HS-27A (cell line): ENCODE measurements at regions not wholly inside any gene's neighbourhood (a gene's known extent, or its start where the extent isn't known, plus 50 kb on each side); places are given as distances from the start of the nearest gene placed in this dataset.
"Not testable (repeated sequence)": the region's sequence is repeated elsewhere in the genome, so short reads cannot be mapped to it uniquely, and the experiment has no call there.

Source experiments
- DNase-seq: peaks from one replicate; pipeline ENCODE4 v3.0.0-alpha.2; 2012; ENCODE audit warnings: low read depth, missing footprints

GRCh38 chr2:239550357-239550756, 149.5 kb upstream of the HDAC4 start:
- DNase-seq, result no peak

GRCh38 chr2:239549711-239550255, 149.0 kb upstream of the HDAC4 start:
- DNase-seq, result no peak

GRCh38 chr2:239548965-239549595, 148.3 kb upstream of the HDAC4 start:
- no peak for DNase-seq

- no peak for DNase-seq
Observed at GRCh38 chr2:239548451-239548871, 147.6 kb upstream of the HDAC4 start.

GRCh38 chr2:239547140-239547539, 146.3 kb upstream of the HDAC4 start:
- not testable (repeated sequence) for DNase-seq

- DNase-seq, result no peak
Observed at GRCh38 chr2:239546541-239546940, 145.7 kb upstream of the HDAC4 start.

GRCh38 chr2:239545741-239546392, 145.0 kb upstream of the HDAC4 start:
- no peak for DNase-seq

GRCh38 chr2:239544918-239545465, 144.2 kb upstream of the HDAC4 start:
- DNase-seq, result no peak

- no peak for DNase-seq
Observed at GRCh38 chr2:239544143-239544917, 143.5 kb upstream of the HDAC4 start.

GRCh38 chr2:239543702-239544101, 142.9 kb upstream of the HDAC4 start:
- DNase-seq, result no peak

GRCh38 chr2:239540174-239540573, 139.4 kb upstream of the HDAC4 start:
- DNase-seq, result no peak

- no peak for DNase-seq
Observed at GRCh38 chr2:239539776-239540100, 138.9 kb upstream of the HDAC4 start.

GRCh38 chr2:239539083-239539775, 138.4 kb upstream of the HDAC4 start:
- DNase-seq, result no peak

- no peak for DNase-seq
Observed at GRCh38 chr2:239538357-239539052, 137.7 kb upstream of the HDAC4 start.

- DNase-seq, result no peak
Observed at GRCh38 chr2:239537633-239538356, 137.0 kb upstream of the HDAC4 start.

GRCh38 chr2:239536186-239536585, 135.4 kb upstream of the HDAC4 start:
- DNase-seq, result no peak

- no peak for DNase-seq
Observed at GRCh38 chr2:239535413-239536144, 134.8 kb upstream of the HDAC4 start.

GRCh38 chr2:239534581-239535412, 134.0 kb upstream of the HDAC4 start:
- no peak for DNase-seq
